DMS79 (cell line): ENCODE measurements at regions not wholly inside any gene's neighbourhood (a gene's known extent, or its start where the extent isn't known, plus 50 kb on each side); places are given as distances from the start of the nearest gene placed in this dataset.

Experiments used
- DNase-seq: peaks from one replicate; lab custom pipeline; 2025; lab: John Stamatoyannopoulos, UW

DNA sequence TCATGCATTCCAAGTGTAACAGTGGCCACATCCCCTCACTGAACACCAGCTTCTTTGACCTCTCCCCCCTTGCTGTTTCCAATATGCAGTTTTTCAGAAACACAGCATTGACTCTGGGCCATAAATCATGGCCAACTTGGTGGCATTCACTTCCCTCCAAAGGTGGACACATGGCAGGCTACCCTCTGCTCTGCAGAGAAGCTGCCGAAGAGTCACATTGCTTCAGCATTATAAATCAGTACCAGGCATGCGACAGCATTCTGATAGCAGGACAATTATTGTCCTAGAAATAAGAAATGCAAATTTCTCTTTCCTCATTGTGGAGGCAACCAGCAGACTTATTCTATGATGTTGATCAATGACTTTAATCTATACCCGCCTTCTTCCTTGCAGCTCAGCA, 475.4 kb upstream of the GHITM start:
- DNase-seq, result no peak

DNA sequence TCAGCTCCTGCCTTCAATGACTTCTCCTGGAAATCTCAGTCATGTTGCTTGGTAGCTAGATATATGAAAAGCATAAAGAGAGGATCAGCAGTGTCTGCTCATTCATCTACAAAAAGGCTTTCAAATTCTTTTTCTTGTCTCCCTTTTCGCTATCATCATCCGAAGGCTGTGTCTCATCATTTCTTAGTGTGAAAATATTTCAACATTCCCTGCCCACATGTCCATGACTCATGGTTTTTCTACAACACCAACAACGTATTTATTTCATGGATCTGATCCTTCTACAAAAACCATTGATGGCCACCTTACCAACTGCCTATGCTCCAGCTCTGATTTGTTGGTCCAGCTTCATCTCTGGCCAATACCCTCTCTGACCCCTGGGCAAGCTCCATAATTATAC, 472.5 kb upstream of the GHITM start:
- no peak for DNase-seq

DNA sequence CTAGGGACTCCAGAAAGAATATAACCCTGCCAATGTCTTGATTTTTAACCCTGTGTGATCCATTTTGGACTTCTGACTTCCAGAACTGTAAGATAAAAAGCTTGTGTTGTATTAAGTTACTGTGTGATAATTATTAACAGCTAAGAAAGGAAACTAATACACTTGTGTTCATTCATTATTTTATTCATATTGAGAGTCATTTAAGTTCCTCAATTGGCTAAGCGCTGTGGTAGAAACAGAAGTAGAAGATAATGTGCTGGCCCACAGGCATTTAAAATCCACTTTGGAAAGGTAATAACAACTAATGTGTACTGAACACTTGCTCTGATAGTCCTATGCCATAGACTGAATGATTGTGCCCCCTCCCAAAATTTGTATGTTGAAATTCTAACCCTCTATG, 471.7 kb upstream of the GHITM start:
- no peak for DNase-seq

DNA sequence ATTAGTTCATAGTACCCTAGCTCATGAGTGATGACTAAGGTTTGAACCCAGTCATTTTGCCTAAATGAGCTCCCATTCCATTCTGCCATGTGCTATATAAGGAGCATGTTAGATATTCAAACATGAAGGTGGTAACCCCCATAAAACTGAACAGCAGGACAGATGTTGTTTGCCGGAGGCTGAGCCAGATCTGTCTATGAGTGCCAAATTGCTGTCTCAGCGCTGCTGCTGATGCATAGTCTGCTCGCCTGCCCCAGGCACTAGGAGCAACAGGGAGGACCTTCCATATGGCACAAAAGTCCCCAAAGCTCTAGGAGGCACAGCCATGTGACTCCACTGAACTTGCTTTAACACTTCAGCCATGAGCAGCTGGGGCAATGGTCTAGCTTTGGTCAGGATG, 466.0 kb upstream of the GHITM start:
- DNase-seq, result no peak

DNA sequence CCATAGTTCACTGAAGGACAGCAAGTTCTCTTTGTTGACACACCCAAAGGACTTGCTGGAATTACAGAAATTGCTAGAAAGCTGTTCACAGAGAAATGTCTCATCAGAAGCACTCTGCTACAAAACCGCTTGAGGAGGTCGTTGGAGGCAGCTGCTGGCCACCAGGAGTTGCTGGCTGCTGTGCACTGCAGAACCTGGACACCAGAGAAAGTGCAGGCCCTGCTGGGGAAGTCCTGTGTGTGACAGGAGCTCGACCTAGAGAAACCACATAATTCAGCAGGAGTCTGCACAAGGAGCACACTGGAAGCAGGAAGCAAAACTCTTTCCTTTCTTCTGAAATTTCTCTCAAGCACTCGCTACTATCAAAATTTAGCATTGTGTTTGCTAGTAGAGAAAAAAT, 461.5 kb upstream of the GHITM start:
- DNase-seq, result no peak

DNA sequence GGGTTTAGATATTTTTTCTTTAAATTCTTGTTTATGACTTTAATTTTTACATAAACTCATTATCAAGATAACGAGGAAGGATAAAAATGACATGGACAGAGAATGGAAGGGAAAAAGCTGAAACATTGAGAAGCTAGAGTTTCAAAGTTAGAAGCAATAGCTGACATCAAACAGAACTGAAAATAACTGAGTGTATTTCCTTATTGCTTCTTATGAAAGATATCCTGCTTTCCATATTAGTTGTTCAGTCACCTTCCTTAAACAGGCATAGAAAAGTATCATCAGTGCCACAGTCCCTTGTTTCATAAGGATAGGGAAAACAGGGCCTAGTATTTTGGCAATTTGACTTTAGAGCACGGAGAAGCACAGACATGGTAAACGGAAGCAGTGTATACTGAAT, 460.5 kb upstream of the GHITM start:
- no peak for DNase-seq

DNA sequence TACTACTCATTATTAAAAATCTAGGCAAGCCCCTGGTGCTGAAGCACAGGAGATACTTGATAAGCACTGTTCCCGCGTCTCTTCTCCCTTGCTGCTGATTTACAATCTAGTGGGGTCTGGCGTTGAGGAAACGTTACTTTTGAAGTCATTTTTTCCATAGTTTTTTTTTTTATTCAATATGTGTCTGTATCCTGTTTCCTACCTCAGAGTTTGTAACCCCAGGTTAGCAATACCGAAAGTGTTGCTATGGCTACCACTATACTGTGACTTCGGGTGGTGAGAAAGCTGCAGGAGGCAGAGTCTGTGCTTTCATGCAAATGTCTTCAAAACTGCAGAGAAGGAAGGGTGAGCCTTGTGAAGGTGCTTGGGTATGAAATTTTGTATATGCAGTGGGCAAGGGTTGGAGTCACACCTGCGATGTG, 458.8 kb upstream of the GHITM start:
- no peak for DNase-seq

DNA sequence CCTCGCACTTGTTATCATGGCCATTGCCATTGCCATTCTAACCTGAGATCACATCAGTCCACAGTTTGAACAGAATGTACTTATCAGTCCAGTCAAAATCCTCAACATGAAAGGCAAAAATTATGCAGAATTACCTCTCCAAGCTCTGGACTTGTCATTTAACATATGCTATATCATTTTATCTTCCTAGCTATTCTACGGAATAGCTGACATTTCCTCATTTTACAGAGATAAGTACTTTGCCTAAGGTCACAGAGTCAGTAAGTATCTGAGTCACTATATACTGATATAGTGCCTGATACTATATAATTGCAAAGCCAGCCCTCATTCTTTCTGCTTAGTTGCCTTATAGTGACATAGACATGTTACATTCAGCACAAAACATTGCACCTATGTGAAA, 456.9 kb upstream of the GHITM start:
- no peak for DNase-seq

DNA sequence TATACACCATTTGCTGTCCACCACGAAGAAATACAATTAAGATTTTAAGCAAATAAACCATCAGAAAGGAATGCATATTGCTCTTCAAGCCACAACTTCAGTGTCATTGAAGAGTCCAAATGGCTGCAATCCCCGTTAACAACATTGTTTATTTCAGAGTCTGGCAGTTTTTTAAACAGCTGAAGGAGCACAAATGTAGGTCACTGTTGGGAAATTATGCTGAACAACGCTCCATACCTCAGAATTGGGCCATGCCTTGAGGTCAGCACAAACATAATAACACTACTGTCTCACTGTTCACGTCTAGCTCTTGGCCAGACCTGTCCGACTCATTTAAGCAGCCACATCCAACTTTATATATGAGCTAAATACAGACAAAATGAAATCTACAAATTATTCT, 453.9 kb upstream of the GHITM start:
- no peak for DNase-seq

DNA sequence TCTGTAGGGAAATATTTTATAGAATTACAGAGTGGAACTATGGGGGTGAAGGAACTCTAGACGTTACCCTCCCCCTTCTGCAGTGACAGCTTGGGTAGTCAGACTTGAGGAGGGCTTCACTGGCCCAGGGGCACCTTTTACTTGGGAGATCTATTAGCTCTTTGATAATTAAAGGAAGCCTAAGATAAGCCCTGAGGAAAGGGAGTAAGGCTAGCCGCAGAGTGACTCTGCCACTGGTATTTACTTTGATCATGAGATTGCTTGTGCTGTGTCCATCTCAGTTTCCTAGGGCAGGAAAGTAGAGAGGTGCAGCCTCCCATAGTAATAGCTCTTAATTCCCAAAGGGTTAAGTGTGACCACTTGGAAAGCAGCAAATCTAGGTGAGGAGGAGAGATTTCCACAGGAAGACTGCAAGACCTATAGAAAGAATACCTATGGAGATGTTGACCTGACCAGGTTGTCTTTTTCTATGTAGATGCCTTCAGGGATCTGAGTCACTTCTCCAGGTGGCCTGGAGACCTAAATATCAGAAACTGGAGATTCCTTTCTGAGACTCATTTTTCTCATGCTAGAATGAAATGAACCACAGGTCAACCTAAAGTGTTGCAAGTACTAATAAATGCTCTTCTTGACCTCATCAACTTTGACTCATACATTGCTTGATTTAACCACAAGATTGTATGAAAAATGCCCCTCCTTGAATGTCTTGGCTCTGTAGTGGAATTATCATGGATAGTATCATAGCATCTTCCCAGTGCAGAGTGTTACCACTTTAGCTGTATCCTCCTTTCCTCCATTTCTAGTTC, 447.3 kb upstream of the GHITM start:
- DNase-seq, result no peak

DNA sequence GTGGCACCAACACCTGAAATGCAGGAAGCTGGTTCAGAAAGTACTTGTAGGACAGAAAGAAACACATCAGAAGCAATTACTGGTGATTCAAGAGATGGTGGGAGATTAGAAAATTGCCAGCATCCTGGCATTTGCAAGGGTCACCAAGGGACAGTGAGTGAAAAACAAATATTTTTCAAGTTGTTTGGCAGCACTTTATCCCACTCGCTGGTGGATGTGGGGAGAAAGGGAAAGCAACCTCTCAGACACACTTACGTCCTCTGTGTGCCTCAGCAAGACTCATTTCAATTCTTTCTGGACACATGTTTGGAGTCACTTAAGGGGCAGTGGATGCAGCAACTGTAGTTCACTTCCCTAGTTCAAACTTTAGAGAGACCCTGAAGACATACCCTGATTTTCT, 440.4 kb upstream of the GHITM start:
- DNase-seq, result no peak

DNA sequence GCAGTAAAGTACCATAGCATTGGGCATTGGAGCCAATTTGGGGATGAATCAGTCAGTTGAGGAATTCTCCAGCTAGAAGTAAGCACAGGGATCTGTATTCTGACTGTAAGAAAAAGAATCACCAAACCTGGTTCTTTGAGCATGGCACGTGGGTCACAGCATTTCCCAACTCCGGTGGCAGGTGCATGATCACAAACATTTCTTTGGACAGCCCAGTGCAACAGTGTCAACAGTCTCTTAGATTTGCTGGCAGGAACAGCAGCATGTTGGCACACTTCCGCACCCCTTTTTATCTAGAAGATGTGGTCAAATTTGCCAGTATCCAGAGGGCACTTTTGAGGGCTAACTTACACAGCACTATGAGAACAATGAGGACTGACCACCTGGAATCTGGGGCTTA, 437.5 kb upstream of the GHITM start:
- no peak for DNase-seq

DNA sequence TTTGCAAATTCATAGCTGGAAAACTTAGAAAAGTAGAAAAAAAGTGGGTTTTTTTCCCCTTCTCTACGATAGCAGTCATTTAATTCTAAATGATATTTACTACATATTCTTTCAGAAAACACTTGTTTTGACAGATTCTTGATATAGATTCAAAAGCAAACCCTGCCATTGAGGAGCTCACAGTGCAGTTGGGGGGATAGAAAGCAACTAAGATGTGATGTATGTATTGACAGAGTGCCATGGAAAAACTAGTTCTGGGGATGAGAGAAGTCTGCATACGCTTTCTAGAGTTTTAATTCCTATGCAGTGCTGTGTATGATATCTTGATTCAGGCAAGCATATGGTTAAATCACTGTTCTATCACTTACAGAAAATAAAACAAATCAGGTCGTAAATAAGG, 436.6 kb upstream of the GHITM start:
- DNase-seq, result no peak

DNA sequence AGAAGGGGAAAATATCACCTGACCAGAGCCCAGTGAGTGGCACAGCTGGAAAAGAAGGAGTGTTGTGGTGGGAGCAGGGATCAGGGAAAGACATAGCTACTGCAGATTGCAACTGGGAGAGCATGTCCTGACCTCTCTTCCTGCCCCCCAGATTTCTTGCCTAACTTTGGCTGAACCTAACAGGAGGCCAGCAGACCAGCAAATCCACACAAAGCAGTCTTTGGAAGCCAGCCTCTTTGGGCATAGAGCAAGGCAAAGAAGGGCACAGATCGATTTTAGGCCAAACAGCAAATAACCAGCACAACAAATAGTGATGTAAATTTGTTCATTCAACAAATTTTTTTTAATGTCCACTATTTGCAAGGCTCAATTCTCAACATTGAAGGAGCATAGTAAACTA, 433.2 kb upstream of the GHITM start:
- no peak for DNase-seq

DNA sequence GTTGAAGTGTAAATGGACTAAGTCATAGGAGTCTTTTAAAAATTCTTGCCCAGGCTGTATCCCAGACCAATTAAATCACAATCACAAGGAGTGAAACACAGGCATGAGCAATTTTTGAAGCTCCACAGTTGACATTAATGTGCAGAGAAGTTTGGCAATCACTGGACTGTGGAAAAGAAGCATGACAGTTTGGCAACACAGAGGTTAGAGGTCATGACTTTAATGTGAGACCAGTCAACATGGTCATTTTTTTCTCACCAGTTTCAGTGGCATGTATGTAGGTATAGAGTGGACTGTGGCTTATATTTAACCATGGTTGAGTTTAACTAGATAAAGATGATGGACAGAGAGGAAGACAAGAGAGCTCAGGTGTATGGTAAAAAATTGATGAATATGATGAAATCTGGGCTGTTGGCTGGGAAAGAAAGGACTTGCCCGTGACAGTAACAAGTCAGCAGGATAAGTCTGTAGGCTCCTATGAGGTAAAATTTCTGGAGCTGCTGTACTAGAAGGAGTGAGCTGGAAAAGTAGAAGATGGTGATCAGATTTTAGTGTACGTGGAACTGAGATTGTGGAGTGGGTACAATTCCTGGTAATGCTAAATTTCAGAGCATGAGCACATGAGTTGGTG, 432.2 kb upstream of the GHITM start:
- DNase-seq, result no peak

DNA sequence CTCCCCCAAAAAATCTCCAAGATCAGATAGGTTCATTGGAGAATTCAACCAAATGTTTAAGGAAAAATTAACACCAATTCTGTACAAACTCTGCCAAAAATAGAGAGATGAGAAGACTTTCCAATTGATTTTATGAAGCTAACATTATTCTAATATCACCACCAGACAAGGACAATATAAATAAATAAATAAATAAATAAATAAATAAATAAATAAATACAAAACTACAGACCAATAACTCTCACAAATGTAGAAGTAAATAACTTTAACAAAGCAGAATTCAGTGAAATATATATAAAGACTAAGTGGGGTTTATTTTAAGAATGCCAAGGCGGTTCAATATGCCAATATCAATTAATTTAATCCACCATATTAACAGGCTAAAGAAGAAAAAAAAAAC, 425.9 kb upstream of the GHITM start:
- DNase-seq, result no peak

DNA sequence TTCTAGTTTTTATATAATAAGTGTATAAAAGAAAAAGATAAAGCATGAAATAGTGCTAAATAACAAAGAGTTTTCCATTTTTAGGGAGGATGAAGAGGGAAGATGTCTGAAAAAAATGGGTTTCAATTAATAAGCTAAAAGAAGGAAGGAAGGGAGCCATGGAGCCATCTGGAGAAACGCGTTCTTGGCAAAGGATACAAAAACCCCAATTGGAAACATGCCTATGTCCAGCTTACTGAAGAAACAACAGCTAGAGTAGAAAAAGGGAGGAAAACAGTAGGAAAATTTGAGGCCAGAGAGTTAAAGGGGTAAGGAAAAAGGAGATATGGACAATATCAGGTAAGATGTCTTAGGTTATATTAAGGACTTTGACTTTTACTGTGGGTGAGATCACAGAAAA, 416.2 kb upstream of the GHITM start:
- no peak for DNase-seq

DNA sequence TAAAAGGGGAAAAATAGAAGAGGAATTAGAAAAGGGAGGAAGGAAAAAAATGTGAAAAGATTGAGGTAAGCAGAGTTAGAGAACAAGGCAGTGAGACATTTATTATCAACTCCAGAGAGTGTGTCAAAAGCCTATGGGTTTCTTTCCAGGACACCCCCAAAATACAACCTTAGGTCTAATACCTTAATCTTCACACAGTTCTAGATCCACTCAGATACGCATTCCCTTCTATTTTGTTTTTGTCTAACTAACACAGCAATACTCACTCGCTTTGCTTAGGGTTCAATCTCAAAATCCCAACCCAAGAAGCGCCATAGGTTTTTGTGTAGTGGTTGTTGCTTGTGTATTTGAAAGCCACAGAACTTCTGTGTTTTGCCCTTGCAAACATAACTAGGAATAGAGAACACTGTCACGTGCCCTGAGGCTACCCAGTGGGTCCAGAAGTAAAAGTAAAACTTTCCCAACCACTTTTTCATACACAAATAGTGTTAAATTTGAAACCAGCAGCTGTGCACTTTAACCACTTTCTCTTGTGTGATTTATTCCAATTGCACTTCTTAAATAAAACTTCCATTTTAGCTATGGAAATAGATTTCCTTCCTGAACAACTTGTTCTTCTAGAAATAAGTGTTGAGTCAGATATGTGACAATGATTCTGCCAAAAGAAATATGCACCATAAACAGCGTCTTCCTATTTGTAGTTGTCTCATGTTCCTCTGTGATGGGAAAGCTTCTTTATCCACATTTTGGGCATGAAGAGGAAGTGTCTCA, 414.7 kb upstream of the GHITM start:
- DNase-seq, result no peak

DNA sequence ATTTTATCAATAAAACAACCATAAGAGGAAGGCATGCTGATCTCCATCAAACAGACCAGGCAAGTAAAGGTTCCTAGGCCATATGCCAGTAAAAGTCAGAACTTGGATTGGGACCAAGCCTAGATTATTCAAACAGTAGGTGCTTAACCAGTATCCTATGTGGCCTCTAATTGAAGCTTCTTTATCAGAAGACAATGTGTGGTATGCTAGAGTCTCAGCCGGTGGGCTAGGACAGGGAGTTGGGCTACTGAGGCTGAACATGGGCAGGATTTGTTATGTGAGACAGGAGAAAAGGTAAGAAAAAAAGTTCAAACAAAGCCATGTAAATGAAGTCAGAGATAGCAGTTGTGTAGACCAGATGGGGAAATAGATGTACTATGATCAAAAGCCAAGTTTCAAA, 413.7 kb upstream of the GHITM start:
- DNase-seq, result no peak

DNA sequence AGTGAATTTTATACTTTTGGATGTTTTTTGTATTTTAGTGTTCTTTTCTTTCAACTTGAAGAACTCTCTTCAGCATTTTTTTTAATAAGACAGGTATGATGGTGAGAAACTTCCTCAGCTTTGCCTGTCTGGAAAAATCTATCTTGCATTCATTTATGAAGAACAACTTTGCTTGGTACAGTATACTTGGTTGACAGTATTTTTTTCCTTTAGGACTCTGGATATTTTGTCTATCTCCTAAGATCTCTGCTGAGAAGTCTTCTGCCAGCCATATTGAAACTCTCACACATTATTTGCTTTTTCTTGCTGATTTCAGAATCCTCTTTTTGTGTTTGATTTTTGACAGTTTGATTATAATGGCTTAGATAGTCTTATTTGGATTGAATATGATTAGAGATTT, 405.0 kb upstream of the GHITM start:
- DNase-seq, result no peak

DNA sequence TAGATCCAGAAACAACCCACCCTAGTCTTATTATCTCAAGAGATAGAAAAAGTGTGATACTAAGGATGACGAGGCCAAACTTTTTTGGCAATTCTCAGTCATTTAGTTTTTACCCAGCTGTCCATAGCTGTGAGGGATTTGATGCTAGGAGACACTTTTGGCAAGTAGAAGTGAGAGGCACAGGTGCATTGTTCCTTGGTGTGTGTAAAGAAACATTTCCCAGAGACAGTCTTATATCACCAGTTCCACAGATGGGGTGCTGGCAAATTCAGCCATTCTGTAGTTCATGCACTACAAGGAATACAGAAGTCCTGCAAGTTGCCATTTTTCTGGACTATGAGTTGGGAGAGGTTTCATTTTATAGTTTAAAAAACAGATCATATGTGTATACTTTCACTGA, 403.3 kb upstream of the GHITM start:
- no peak for DNase-seq

DNA sequence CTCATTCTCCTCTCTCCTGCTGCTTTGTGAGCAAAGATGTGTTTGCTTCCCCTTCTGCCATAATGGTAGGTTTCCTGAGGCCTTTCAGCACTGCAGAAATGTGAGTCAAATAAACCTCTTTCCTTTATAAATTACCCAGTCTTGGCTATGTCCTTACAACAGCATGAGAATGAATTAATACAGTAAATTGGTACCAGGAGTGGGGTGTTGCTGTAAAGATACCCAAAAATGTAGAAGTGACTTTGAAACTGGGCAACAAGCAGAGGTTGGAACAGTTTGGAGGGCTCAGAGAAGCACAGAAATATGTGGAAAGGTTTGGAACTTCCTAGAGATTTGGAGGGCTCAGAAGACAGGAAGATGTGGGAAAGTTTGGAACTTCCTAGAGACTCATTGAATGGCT, 388.7 kb upstream of the GHITM start:
- DNase-seq, result no peak

DNA sequence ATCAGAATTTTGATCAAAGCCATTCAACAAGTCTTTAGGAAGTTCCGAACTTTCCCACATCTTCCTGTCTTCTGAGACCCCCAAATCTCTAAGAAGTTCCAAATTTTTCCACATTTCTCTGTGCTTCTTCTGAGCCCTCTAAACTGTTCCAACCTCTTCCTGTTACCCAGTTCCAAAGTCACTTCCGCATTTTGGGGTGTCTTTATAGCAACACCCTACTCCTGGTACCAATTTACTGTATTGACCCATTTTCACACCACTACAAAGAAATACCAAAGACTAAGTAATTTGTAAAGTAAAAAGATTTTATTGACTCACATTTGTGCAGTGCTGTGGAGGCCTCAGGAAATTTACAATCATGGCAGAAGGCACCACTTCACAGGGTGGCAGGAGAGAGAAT, 385.8 kb upstream of the GHITM start:
- no peak for DNase-seq
